ENCODE measurements at regions not wholly inside any gene's neighbourhood (a gene's known extent, or its start where the extent isn't known, plus 50 kb on each side); places are given as distances from the start of the nearest gene placed in this dataset.

- TF ChIP-seq Cebpa-rat (IDR thresholded peaks at IDR 0.05) = no peak
- Histone ChIP-seq H3K9me3 (no peaks in the 10 kb centered on the region), H3K4me1 (no peaks in the 10 kb centered on the region), H3K27me3 (no peaks in the 10 kb centered on the region), H3K4me3 (no peak overlapping the region), H4K20me1 (no peaks in the 10 kb centered on the region), H3K27ac (no peak overlapping the region), H3K36me3 (no peaks in the 10 kb centered on the region), H3K9ac (no peak overlapping the region), H3K4me2 (no peak overlapping the region)
Observed at GRCh38 chr5:7320701-7321301, 75.1 kb upstream of the ADCY2 start.

GRCh38 chr5:7321724-7322123 lies 74.2 kb upstream of the ADCY2 start:
- no peaks in the 10 kb centered on the region for H3K9me3 ChIP-seq
- no peaks in the 10 kb centered on the region for H4K20me1 ChIP-seq
- H3K27ac ChIP-seq = no peak overlapping the region
- no peak overlapping the region for H3K9ac ChIP-seq
- H3K4me2 ChIP-seq = no peak overlapping the region
- H3K4me3 ChIP-seq = no peak overlapping the region
- H3K27me3 ChIP-seq = no peaks in the 10 kb centered on the region
- H3K4me1 ChIP-seq = no peaks in the 10 kb centered on the region
- no peak for TF ChIP-seq Cebpa-rat (IDR thresholded peaks at IDR 0.05)
- H3K36me3 ChIP-seq = no peaks in the 10 kb centered on the region

- Histone ChIP-seq H3K9me3 (no peaks in the 10 kb centered on the region), H3K9ac (no peak overlapping the region), H3K36me3 (no peaks in the 10 kb centered on the region), H3K4me1 (no peaks in the 10 kb centered on the region), H3K27me3 (no peaks in the 10 kb centered on the region), H3K4me3 (no peak overlapping the region), H3K27ac (no peak overlapping the region), H3K4me2 (no peak overlapping the region), H4K20me1 (no peaks in the 10 kb centered on the region)
- no peak for TF ChIP-seq Cebpa-rat (IDR thresholded peaks at IDR 0.05)
Observed at GRCh38 chr5:7324919-7325318, 71.0 kb upstream of the ADCY2 start.

- no peaks in the 10 kb centered on the region for H3K36me3 ChIP-seq
- no peaks in the 10 kb centered on the region for H3K27me3 ChIP-seq
- no peak overlapping the region for H3K4me2 ChIP-seq
- H3K4me1 ChIP-seq = no peaks in the 10 kb centered on the region
- no peak overlapping the region for H3K27ac ChIP-seq
- no peak for TF ChIP-seq Cebpa-rat (IDR thresholded peaks at IDR 0.05)
- no peak overlapping the region for H3K4me3 ChIP-seq
- H3K9me3 ChIP-seq = no peaks in the 10 kb centered on the region
- H3K9ac ChIP-seq = no peak overlapping the region
- no peaks in the 10 kb centered on the region for H4K20me1 ChIP-seq
Observed at GRCh38 chr5:7325975-7326913, 69.7 kb upstream of the ADCY2 start.

- H3K4me2 ChIP-seq = no peak overlapping the region
- no peaks in the 10 kb centered on the region for H3K9me3 ChIP-seq
- H3K9ac ChIP-seq = no peak overlapping the region
- H4K20me1 ChIP-seq = no peaks in the 10 kb centered on the region
- no peaks in the 10 kb centered on the region for H3K4me1 ChIP-seq
- no peaks in the 10 kb centered on the region for H3K27me3 ChIP-seq
- TF ChIP-seq Cebpa-rat (IDR thresholded peaks at IDR 0.05) = no peak
- no peak overlapping the region for H3K4me3 ChIP-seq
- H3K36me3 ChIP-seq = no peaks in the 10 kb centered on the region
- no peak overlapping the region for H3K27ac ChIP-seq
Observed at GRCh38 chr5:7329141-7329540, 66.8 kb upstream of the ADCY2 start.

- Histone ChIP-seq H3K4me3 (no peak overlapping the region), H3K9me3 (no peaks in the 10 kb centered on the region), H3K4me2 (no peak overlapping the region), H3K9ac (no peak overlapping the region), H3K36me3 (no peaks in the 10 kb centered on the region), H3K27ac (no peak overlapping the region), H3K4me1 (no peaks in the 10 kb centered on the region), H3K27me3 (no peaks in the 10 kb centered on the region), H4K20me1 (no peaks in the 10 kb centered on the region)
- no peak for TF ChIP-seq Cebpa-rat (IDR thresholded peaks at IDR 0.05)
Observed at GRCh38 chr5:7329712-7330111, 66.2 kb upstream of the ADCY2 start.

GRCh38 chr5:7330256-7330655 lies 65.7 kb upstream of the ADCY2 start:
- Histone ChIP-seq H3K4me3 (no peak overlapping the region), H3K27ac (no peak overlapping the region), H4K20me1 (no peaks in the 10 kb centered on the region), H3K36me3 (no peaks in the 10 kb centered on the region), H3K4me2 (no peak overlapping the region), H3K9me3 (no peaks in the 10 kb centered on the region; the same call in 1 of the 2 replicates), H3K4me1 (no peaks in the 10 kb centered on the region), H3K9ac (no peak overlapping the region), H3K27me3 (no peaks in the 10 kb centered on the region)
- no peak for TF ChIP-seq Cebpa-rat (IDR thresholded peaks at IDR 0.05)

GRCh38 chr5:7331131-7331530 lies 64.8 kb upstream of the ADCY2 start:
- TF ChIP-seq Cebpa-rat (IDR thresholded peaks at IDR 0.05) = no peak
- Histone ChIP-seq H3K4me2 (no peak overlapping the region), H3K9ac (no peak overlapping the region), H3K36me3 (no peaks in the 10 kb centered on the region), H4K20me1 (no peaks in the 10 kb centered on the region), H3K27me3 (no peaks in the 10 kb centered on the region), H3K9me3 (no peaks in the 10 kb centered on the region; the same call in 1 of the 2 replicates), H3K4me3 (no peak overlapping the region), H3K27ac (no peak overlapping the region), H3K4me1 (no peaks in the 10 kb centered on the region)
